Bronchial epithelial cell (primary cell): ENCODE measurements at regions not wholly inside any gene's neighbourhood (a gene's known extent, or its start where the extent isn't known, plus 50 kb on each side); places are given as distances from the start of the nearest gene placed in this dataset.

ENCODE experiments used
- DNase-seq: peaks from one replicate; pipeline ENCODE4 v3.0.0-alpha.2; 2010; ENCODE audit warnings: low read depth
- FAIRE-seq: peaks from 2 replicates; lab custom pipeline; 2011; peaks lifted over from hg19 to GRCh38; lab: Jason Lieb, UNC
- H3K27me3 ChIP-seq: 2 replicates; pipeline ENCODE4 v1.5.1; 2011; ENCODE audit warnings: low read length; ENCODE audit not compliant: control insufficient read depth, insufficient read depth
- H3K36me3 ChIP-seq: 2 replicates; pipeline ENCODE4 v1.5.1; 2011; ENCODE audit warnings: low read length; ENCODE audit not compliant: control insufficient read depth, insufficient read depth
- H3K4me3 ChIP-seq: 2 replicates; pipeline ENCODE4 v1.5.1; 2011; ENCODE audit warnings: mild to moderate bottlenecking, low read depth, low read length, control low read depth
- TF ChIP-seq, protein P1 (sequence below): IDR thresholded peaks from 2 replicates; pipeline ENCODE4 v1.5.1; 2011; ENCODE audit warnings: mild to moderate bottlenecking, moderate library complexity, low read length, control low read depth, inconsistent platforms; ENCODE audit not compliant: insufficient read depth, severe bottlenecking

DNA sequence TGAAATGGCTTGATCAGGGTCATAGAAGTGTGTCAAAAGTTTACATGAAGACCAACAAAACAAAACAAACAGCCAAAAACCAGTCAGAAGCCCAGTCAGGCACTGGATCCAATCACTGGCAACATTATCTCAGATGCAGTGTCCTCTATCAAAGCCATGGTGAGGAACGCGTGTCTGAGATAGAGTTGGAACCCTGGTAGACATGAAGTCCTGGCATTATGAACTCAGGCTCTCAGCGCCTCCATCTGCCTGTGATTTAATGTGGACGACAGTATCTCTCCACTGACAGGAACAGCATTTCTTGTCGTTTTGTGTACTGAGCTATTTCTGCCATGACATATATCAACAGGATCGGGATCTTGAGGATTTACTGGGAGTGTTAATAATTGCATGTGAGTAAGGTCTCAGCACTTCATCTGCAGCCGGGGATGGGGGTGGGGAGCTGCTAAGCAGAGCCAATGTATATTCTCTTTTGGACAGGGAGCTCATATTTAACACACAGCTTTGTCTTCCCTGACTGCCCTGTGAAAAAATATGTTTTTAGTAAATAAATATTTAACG lies 1120.0 kb downstream of the IGSF11 start:
- Histone ChIP-seq H3K36me3 (no peaks in the 10 kb centered on the region), H3K27me3 (no peaks in the 10 kb centered on the region), H3K4me3 (no peak overlapping the region)
- DNase-seq = no peak
- TF ChIP-seq, protein P1, sequence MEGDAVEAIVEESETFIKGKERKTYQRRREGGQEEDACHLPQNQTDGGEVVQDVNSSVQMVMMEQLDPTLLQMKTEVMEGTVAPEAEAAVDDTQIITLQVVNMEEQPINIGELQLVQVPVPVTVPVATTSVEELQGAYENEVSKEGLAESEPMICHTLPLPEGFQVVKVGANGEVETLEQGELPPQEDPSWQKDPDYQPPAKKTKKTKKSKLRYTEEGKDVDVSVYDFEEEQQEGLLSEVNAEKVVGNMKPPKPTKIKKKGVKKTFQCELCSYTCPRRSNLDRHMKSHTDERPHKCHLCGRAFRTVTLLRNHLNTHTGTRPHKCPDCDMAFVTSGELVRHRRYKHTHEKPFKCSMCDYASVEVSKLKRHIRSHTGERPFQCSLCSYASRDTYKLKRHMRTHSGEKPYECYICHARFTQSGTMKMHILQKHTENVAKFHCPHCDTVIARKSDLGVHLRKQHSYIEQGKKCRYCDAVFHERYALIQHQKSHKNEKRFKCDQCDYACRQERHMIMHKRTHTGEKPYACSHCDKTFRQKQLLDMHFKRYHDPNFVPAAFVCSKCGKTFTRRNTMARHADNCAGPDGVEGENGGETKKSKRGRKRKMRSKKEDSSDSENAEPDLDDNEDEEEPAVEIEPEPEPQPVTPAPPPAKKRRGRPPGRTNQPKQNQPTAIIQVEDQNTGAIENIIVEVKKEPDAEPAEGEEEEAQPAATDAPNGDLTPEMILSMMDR = no peak
- no peak for FAIRE-seq

DNA sequence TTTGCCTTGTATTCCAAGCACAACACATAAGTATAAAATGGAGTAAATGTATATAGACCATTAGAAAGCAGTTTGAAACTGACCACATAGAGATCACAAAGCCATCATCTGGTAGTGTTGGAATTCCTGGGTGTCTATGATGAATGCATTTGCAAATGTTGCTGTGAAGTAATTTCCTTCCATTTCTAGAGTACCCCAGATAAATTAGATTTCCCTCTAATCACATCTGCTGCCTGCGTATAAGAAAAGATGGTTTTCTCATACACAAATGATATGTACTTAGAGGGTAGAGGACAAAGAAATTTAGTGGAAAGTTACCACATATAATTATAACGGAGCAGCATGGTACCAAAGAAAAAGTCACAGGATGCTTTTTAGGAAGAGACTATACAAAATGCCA lies 1117.8 kb downstream of the IGSF11 start:
- DNase-seq (no peak), FAIRE-seq (no peak)
- TF ChIP-seq, protein P1 = no peak
- Histone ChIP-seq H3K36me3 (no peaks in the 10 kb centered on the region), H3K4me3 (no peak overlapping the region), H3K27me3 (no peaks in the 10 kb centered on the region)

DNA sequence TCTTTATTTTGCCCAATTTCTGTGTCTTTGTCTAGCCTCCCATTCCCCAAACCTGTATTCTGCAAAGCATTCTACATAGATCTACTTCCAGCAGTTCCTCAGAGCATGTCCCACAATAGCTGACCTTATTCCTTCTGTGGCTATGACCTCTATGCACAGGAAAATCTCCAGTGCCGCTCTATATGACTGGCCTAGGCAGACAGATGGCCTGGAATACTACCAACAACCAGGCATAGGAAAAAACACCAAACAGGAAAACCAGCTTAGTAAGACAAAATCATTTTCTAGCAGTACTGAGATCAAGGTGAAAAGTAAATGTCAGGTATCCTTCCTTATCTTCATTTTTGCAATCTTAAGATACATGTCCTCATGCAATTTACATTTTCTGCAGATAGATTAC lies 1115.0 kb downstream of the IGSF11 start:
- FAIRE-seq = no peak
- no peaks in the 10 kb centered on the region for H3K36me3 ChIP-seq

DNA sequence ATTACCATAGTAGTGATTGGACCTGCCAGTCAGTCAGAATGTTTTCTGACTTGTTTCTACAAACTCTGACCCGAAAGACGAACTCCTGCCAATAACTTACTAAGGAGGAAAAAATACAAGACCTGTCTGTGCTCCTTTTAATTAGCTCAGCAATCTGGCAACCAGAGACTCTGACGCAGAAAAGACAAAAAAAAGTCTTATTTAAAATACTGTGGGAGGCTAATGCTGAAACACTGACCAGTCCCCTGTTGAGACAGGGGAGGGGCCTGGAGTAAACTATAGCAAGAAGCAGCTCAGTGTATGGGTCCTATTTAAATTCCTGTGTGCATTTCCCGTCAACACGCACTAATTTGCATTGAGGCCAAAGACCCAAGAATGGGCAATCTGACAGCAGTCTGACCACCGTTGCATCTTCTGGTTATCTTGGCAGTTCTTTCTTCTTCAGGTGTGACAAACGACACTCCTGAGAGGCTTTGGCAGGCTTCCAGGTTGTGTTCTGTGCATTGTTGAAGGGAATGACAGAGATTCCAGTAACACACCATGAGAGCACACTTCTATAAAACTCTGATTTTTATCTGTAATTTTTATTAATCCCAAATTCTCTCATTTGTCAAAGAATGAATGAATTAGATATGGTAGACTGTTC lies 1114.3 kb downstream of the IGSF11 start:
- FAIRE-seq (no peak), DNase-seq (no peak)
- H3K4me3 ChIP-seq = no peak overlapping the region
- H3K36me3 ChIP-seq = no peaks in the 10 kb centered on the region
- TF ChIP-seq, protein P1 = no peak
- no peaks in the 10 kb centered on the region for H3K27me3 ChIP-seq

More for the DNA sequence above, 1115.0 kb downstream of the IGSF11 start:
- TF ChIP-seq, protein P1 = no peak
- Histone ChIP-seq H3K27me3 (no peaks in the 10 kb centered on the region), H3K4me3 (no peak overlapping the region)
- DNase-seq = no peak

DNA sequence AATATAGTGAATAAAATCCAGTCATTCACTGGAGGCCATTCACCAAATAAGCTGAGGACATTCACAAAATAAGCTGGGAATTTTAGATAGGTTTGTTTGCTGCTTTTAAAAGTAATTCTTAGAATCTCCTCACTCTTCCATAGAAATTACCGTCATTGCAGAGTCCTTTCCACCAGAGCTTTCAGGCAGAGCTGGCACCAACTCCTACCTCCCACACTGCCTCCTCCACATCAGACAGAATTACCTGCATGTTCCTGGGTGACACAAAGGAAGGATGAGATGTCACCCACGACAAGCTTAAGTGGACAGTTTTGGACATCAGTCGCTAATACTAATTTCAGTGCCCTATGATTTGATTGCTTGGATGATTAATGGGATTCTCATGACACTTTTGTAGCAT lies 1113.2 kb downstream of the IGSF11 start:
- FAIRE-seq (no peak), DNase-seq (no peak)
- Histone ChIP-seq H3K36me3 (no peaks in the 10 kb centered on the region), H3K4me3 (no peak overlapping the region), H3K27me3 (no peaks in the 10 kb centered on the region)
- TF ChIP-seq, protein P1 = no peak

DNA sequence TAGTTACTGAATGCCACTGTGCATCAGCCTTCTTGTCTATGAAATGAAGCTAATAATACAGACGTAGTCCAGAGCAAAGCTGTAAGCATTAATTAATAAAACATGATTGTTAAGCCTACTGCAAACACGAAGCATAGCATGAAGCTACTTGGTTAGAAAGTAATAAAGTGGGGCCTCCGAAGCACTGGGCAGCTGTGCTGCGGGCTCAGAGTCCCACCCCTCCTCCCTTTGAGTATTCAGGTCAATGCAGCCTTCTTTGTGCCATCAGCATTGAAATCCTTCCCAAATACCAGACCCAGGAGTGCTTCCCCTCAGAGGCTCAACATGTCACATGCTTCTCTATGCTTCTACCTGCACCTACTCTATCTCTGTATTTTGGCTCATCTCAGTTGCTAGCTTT lies 1112.6 kb downstream of the IGSF11 start:
- no peak overlapping the region for H3K4me3 ChIP-seq
- no peak for DNase-seq
- TF ChIP-seq, protein P1 = no peak
- H3K27me3 ChIP-seq = no peaks in the 10 kb centered on the region
- H3K36me3 ChIP-seq = no peaks in the 10 kb centered on the region
- FAIRE-seq = no peak
